PFSK-1 (cell line): ENCODE measurements at regions not wholly inside any gene's neighbourhood (a gene's known extent, or its start where the extent isn't known, plus 50 kb on each side); places are given as distances from the start of the nearest gene placed in this dataset.

Experiments
- FOXP2 ChIP-seq: optimal IDR thresholded peaks from 2 replicates; pipeline ENCODE3; 2011; ENCODE audit warnings: borderline replicate concordance, control low read depth, inconsistent platforms; ENCODE audit not compliant: insufficient read depth; ENCODE audit errors: extremely low read length, extremely low read depth
- POLR2AphosphoS5 ChIP-seq: IDR thresholded peaks from 2 replicates; pipeline ENCODE4 v1.6.1; 2012; ENCODE audit warnings: low read depth, mild to moderate bottlenecking, control low read depth, low read length, moderate library complexity
- REST ChIP-seq, 2 experiments: IDR thresholded peaks; 2 replicates each; pipeline versions ENCODE4 v1.6.1 to v1.8.0; 2011 to 2012; ENCODE audit warnings: low read depth in 2 of 2, low read length in 2 of 2, control low read depth in 1 of 2, inconsistent platforms in 1 of 2, mild to moderate bottlenecking in 1 of 2, moderate library complexity in 1 of 2; ENCODE audit not compliant: insufficient read depth in 1 of 2
- SIN3A ChIP-seq: IDR thresholded peaks from 2 replicates; pipeline ENCODE4 v1.6.1; 2012; ENCODE audit warnings: mild to moderate bottlenecking, low read length, moderate library complexity, borderline replicate concordance; ENCODE audit not compliant: insufficient read depth
- TAF1 ChIP-seq: IDR thresholded peaks from 2 replicates; pipeline ENCODE4 v1.6.1; 2012; ENCODE audit warnings: low read length, control low read depth, borderline replicate concordance; ENCODE audit not compliant: insufficient read depth

- no peak for TF ChIP-seq SIN3A
- no peak for TF ChIP-seq POLR2AphosphoS5
- no peak for TF ChIP-seq REST (IDR thresholded peaks at IDR 0.05; ENCODE audit: insufficient read depth in 1 of 2, low read depth in 2 of 2, low read length in 2 of 2)
- TF ChIP-seq TAF1 = no peak
- no peak for TF ChIP-seq FOXP2
Observed at GRCh38 chr2:66301022-66301766, 133.7 kb upstream of the MEIS1 start.
